Stimulated activated CD8-positive, alpha-beta memory T cell treated with anti-CD3 and anti-CD28 coated beads, Interleukin-2, amount 100 ng/mL, for 48 hours (primary cell): ENCODE measurements at regions not wholly inside any gene's neighbourhood (a gene's known extent, or its start where the extent isn't known, plus 50 kb on each side); places are given as distances from the start of the nearest gene placed in this dataset.
"Not testable (repeated sequence)": the region's sequence is repeated elsewhere in the genome, so short reads cannot be mapped to it uniquely, and the experiment has no call there.

Source experiments
- DNase-seq, 2 donors: peaks; one replicate each; pipeline ENCODE4 v3.0.0-alpha.2; 2020; ENCODE audit warnings: low read depth in 2 of 2

DNA sequence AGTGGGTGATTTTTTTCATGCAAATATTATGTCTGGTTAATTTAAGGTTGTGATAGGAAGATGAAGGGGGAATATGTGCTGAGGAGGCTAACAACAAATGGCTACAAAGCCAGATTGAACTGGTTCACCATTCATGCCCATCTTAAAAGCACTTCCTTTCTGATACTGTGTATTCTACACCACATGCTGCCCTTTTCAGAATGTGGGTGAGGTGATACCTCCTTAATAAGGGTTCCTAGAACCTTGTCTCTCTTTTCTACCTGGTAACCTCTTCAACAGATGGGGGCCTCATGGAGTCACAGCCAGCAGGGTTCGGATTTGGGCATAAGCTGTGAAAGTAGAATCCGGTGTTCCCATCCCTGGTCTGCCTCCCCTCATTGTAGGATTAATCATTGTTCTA, 1064.0 kb upstream of the SEMA6A start:
- DNase-seq: no peak

DNA sequence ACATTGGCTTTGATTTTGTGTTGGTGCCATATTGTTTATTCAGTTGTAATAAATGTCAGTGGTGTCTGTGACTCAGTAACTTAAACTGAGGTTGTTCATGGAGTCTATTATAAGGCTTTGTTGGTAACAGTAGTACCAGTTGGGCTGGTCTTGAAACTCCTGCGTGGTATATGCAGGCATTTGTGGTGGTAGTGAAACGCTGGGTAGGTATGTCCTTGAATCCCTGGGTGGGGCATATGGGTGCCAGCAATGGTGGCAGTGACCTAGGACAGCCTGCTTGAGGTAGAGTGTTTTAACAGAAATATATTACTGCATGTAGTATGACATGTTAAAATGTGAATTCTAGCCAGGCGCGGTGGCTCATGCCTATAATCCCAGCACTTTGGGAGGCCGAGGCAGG, 1058.5 kb upstream of the SEMA6A start:
- no peak for DNase-seq

DNA sequence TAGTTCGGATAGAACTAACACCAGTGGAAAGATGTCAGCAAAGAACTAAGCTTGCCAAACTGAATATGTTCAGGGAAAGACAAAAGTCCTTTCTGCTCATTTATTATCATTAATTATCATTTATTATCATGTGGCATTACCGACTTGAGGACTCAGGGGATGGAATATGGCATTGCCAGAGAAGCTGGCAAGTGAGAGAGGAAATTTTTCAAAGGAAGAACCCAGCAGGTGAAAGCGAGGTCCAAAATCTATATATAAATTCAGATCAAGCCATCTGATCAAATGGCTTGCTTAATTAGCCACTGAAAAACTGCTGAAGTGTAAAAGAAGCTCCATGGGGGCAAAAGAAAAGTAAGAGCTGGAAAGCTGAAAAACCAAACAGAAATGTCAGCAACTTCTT, 1049.6 kb upstream of the SEMA6A start:
- DNase-seq: no peak

DNA sequence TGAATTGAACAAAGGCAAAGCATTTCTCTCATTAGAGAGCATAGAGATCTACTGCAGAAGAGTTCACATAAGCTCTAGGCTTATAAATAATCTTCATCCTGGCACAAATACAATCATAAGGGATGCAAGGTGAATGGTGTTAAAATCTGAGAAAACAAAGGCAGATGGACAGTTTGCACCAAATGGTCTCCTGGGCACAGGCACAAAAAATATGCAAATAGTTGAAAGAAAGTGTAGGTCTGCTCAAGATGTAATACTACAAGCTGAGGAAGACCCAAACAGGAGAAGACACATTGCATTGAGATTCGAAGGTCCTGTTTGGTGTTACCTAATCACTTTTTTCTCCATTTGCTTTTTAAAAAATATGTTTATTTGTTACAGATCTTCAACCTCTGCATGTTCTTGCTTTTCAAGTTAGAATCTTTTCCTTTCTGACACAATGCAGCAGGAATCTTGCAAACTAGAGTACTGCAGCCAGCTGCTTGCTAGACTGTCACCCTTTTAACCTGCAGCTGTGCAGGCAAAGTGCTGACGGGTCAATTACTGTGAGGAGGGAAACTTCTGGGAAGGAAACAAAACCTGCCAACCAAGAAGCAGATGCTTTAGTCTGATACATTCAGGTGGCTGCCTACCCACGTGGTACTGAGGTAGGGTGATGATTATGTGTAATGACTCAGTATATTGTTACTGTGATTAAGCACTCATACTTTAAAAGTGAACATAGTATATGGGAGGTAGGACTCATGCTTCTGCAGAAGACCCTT, 1048.6 kb upstream of the SEMA6A start:
- no peak for DNase-seq

DNA sequence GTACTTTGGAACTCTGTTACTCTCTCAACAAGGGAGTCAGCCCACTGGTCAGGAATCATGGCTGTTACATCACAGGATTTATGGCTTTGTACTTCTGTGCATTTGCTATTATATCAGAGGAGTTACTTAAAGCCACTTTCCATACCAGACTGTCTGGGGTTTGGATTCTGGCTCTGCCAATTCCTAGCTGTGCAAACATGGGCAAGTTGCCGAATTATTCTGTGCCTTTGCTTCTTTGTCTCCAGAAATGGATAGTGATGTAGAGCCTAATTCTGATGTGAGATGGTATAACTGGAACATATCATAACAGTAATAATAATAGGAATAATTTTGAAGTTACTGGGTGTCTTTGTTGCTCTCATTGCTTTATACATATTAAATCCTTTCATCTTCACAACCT, 1047.3 kb upstream of the SEMA6A start:
- no peak for DNase-seq

DNA sequence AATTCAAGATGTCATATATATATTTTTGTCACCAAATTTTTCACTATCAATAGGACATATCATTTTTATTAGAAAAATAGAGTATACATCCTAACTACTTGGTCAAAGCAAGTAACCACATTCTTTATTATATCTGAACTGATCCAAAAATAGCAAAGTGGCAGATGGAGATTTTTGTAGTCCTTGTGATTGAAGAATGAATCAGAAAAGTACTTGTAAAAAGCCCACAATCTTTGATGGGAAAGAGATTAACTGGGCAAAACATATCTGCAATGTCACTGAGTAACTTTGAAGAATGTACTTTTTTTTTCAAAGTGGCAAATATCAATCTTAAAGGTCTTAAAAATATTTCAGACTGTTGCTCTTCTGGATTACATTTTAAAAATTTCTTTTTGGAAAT, 1040.6 kb upstream of the SEMA6A start:
- no peak for DNase-seq

DNA sequence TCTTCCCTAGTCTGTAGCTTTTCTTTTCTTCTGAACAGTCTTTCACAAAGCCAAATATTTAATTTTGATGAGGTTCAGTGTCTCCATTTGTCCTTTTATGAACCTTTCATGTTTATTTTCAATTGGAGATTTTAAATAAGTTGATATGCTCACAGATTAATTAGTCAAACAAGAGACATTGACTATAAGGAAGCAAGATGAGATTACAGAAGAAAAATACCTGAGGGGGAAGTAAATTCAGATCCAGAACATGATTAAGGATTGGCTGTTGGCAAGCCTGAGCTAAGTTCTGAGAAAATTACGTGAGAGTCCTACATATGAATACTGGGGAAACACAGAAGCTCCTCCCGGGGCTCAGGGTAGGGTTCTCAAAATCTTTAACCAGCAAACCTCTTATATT, 1039.8 kb upstream of the SEMA6A start:
- no peak for DNase-seq

DNA sequence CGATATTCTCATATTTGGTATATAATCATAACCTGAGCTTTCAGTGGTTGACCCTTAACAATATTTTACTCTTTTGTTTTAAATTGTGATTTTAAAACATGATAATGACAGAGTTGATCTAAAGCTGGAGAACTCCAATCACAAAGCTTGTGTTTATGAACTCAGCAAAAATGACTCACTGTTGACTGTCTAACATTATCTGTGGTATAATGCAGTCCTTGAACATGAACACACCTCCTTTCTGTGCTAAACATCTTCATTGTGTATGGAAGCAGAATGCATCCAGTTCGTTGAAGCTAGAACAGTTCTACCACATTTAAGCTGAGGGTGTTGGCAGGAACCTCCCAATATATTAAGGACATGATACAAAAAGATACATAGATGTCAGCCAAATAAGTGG, 1030.2 kb upstream of the SEMA6A start:
- no peak for DNase-seq

DNA sequence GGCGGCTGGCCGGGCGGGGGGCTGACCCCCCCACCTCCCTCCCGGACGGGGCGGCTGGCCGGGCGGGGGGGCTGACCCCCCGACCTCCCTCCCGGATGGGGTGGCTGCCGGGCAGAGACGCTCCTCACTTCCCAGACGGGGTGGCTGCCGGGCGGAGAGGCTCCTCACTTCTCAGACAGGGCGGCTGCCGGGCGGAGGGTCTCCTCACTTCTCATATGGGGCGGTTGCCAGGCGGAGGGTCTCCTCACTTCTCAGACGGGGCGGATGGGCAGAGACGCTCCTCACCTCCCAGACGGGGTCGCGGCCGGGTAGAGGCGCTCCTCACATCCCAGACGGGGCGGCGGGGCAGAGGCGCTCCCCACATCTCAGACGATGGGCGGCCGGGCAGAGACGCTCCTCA, 1025.2 kb upstream of the SEMA6A start:
- not testable (repeated sequence) for DNase-seq

DNA sequence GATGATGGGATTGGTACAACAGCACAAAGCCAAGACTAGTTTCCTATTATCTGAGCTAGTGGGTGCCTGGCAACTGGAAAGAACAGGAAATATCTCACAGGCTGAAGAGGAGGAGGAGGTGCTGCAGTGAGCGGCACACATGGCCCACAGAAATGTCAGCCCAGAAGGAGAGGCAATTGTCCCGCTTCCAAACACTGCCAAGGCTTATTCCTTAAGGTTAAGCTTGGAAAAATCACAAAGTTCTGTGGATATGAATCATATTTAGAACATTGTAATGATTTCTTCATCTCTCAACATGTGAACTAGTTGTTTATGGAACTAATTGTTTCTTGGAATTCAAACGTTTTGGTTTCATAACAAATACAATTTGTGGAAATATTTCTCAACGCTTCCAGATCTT, 1019.5 kb upstream of the SEMA6A start:
- no peak for DNase-seq

DNA sequence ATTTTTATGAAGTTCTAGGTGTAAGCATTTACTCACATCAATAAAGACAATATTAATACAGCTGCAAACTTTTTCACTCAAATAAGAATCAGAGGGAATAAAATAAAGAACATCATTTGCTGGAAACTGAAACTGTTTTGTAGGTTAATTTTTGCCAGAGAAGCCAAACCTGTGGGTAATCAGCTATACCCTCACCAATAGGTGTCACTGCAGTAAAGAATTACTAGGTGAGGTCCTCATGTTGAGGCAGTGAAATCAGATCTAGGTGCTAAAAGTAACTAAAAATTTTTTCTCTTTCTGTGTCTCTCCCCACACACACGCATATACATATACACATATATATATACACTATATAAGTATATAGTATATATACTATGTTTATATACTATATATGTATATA, 1016.3 kb upstream of the SEMA6A start:
- no peak for DNase-seq

DNA sequence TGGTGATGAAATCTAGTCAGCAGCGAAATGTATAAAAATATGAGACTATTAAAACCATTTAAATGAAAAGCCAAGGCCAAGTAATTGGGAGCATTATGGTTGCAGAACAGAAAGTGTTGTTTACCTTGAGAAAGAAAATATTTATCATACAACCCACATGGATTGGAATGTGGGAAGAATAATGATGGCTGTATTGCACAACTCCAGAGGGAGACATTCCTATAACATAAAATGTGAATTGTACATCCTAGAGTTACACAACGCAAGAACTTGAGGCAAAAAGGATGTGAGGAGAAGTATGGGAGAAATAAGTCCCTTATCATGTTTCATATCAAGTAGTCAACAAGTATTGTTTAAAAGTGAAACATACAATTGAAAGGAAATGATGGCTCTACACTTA, 1014.0 kb upstream of the SEMA6A start:
- no peak for DNase-seq

DNA sequence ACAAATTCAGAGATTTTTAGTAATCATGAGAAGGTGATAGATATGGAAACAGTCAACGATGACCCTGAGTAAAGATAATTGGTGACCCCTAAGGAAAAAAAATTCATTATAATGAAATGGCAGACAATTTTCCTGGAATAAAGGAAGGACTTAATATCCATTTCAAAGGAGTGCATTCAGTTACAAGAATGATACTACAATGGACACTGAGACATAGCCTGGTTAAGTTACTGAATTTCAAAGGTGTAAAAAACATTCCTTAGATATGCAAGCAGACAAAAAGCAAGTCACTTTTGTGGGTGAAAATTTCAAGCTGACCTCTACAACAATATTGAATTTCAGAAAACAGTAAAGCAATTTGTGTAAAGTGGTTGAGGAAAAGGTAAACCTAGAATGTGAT, 1012.5 kb upstream of the SEMA6A start:
- DNase-seq: no peak

DNA sequence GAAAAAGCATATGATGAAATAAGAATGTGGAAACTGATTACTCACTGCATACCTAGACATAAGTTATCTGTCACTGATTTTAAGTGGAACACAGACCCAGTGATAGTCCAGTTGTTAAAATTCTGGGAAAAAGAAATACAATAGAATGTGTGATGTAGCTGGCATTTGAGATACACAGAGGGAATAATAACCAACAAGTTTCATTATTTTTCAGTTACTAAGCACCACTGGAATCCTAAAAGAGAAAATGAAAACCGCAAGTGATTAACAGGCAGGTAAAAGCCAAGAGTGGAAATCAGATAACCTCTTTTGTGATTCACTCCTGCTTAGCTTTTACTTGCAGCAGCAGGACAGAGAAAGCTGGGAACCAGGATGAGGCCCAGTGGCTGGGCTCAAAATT, 994.0 kb upstream of the SEMA6A start:
- no peak for DNase-seq

DNA sequence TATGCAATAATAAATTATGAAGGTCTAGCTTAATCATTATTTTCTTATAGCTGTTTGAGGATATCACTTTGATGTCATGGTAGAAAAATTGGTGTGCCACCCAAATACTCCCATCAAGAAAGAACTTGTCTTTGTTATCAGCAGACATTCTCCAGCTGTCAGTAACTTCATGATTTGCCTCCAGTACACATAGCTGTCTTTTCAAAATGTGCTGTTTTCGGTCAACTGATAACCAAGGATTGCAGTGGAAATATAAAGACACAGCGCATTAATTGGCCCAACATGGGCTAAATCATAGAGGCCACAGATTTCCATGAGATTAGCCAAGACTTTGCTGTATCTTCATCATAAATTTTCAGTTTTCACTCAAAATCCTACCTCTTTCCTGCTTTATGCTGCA, 993.5 kb upstream of the SEMA6A start:
- DNase-seq: no peak

DNA sequence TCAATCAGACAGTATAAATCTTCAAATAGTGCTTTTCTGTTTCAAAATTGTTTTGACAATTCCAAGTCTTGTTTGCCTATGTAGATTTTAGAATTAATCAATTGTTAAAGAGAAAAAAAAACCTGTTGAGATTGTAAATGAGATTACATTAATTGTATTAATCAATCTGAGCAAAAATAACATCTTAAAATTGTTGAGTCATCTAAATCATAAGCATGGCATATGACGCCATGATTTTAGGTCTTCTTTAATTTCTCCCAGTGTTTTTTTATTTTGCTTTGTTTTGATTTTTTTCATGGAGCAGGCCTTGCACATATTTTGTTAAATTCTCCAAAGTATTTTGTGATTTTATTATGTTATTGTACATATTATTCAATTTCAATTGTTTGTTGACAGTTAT, 988.0 kb upstream of the SEMA6A start:
- no peak for DNase-seq

DNA sequence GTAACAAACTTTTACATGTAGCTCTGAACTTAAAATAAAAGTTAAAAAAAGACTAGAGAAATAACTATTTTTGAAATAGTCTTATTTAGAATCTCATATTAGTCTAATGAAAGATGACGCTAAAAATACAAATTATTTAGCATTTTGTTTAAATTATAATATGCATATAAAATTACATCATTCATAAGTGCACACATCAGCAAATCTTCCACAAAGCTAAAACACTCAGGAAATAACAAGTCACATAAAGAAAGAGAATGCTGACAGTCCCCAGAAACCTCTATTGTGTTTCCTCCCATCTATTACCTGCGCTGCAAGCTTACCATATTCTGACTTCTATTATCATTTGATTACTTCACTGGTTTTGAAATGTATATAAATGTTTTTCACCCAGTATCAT, 986.9 kb upstream of the SEMA6A start:
- DNase-seq: no peak

DNA sequence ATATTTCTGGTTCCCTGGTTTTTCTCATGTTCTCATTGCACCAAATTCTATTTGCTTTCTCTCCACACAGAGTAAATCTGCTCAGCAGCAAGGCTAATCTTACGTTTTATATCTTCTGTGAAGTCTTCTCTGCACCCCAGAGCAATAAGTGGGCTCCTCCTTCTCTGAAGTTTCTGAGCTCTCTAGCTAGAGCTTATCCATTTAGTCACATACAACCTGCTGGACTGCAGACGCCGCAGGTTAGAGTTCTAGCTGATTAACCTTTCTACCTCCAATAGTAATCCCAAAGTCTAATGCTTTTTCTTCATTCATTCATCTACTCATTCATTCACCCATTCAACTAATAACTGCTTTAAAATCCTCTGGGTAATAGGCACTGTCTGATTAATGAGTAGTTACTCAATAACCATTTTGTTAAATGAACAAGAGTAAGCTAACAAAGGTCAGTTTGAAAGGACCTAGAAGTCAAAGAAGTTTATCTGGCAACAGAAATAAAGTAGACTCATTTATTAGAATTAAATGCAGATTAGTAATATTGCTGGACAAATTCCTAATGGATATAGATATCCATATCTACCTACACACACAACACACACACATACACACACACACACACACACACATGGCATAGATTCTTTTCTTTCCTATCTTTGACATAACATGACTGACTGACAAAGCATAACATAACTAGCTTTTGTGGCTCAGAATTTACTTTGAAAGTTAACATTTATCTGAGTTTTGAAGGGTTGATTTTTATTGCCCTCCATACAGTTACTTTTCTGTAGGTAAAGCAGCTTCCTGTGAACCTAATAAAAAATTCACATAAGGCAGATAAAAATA, 984.6 kb upstream of the SEMA6A start:
- no peak for DNase-seq

DNA sequence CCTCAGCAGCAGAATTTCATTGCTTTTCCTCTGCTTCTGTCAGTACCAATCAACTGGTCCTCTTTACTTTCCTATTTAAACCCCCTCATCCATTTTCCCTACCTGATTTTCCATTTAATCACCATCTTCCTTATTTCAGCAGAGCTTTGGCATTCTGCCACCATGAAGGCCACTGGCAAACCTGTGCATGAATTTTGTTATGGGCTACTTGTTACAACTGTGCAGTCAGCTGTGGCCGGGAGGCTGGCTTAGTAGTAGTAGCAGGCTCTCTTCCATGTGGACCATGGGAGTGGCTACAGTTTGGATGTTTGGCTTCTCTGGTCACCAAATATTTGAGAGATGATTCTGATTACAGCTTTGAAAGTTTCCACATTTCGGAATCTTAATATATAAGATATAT, 976.6 kb upstream of the SEMA6A start:
- DNase-seq: no peak

DNA sequence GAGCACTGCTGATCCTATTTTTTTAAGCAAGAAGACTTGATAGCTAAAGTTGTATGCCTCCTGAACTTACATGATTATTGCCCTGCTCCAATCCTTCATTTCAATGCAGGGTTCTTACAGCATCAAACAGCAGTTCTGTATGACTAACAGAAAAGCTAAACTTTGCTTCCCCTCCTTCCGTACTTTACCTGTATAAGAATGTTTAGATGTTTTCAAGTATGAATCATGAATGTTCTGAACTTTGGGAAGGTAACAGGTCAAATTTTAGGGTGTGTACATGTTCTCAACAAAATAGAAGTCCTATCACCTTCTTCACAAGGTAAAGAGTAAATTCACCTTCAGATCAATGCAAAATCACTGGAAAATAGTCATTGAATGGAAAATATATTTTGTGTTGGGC, 972.6 kb upstream of the SEMA6A start:
- DNase-seq: no peak

DNA sequence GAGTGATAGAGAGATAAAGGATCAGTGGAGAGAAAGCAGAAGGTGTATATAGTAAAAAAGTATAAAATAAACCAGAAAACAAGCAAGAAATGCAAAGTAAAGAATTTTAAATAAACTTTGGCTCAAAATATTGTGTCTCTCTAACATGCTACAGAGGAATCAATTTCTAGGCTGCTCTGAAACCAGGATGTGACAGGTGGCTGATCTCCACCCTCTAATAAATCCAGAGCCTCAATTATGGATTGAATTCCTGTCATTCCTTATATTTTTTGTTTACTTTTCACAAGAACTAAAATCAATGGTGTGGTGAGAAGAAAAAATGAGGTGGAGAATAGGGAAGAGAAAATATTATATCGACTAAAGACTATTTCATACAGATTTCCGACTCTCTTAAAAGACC, 965.1 kb upstream of the SEMA6A start:
- no peak for DNase-seq

DNA sequence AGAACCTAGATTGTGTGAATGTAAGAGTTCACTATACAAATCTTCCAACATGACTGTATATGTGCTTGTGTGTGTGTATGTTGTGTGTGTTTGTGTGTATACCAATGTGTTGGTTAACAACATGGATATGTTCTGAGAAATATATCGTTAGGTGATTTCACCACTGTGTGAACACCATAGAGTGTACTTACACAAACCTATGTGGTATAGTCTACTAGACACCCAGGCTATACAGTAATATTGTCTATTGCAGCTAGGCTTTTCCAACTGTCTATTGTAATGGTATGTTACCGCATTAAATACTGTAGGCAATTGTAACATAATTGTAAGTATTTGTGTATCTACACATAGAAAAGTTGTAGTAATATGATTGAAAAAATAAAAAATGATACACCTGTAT, 959.2 kb upstream of the SEMA6A start:
- no peak for DNase-seq

DNA sequence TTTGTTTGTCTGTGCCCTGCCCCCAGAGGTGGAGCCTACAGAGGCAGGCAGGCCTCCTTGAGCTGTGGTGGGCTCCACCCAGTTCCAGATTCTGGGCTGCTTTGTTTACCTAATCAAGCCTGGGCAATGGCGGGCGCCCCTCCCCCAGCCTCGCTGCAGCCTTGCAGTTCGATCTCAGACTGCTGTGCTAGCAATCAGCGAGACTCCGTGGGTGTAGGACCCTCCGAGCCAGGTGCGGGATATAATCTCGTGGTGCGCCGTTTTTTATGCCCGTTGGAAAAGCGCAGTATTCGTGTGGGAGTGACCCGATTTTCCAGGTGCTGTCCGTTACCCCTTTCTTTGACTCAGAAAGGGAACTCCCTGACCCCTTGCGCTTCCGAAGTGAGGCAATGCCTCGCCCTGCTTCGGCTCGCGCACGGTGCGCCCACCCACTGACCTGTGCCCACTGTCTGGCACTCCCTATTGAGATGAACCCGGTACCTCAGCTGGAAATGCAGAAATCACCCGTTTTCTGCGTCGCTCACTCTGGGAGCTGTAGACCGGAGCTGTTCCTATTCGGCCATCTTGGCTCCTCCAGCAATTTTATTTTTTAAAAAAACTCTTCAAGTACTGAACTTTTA, 958.5 kb upstream of the SEMA6A start:
- not testable (repeated sequence) for DNase-seq
